Gastroesophageal sphincter (tissue), 3 donors: ENCODE measurements at regions not wholly inside any gene's neighbourhood (a gene's known extent, or its start where the extent isn't known, plus 50 kb on each side); places are given as distances from the start of the nearest gene placed in this dataset.

Experiments
- POLR2A ChIP-seq, 2 donors: fragments of 450-650 bp; IDR thresholded peaks; one replicate each; pipeline ENCODE4 v1.6.1; 2017; ENCODE audit warnings: antibody characterized with exemption in 2 of 2, mild to moderate bottlenecking in 2 of 2, moderate library complexity in 1 of 2
- POLR2AphosphoS5 ChIP-seq: sonication (generic); formaldehyde crosslinking; IDR thresholded peaks from one replicate; pipeline ENCODE4 v1.6.1; 2017; ENCODE audit warnings: antibody characterized with exemption
- TF ChIP-seq, protein P1 (sequence below), 4 experiments: fragments of 200-600 bp in 2 of 4; fragments of 450-650 bp in 2 of 4; sonication (generic) in 1 of 4; IDR thresholded peaks; one replicate each; pipeline ENCODE4 v1.5.1; 2017 to 2019; ENCODE audit warnings: antibody characterized with exemption in 4 of 4, mild to moderate bottlenecking in 2 of 4, moderate library complexity in 2 of 4

DNA sequence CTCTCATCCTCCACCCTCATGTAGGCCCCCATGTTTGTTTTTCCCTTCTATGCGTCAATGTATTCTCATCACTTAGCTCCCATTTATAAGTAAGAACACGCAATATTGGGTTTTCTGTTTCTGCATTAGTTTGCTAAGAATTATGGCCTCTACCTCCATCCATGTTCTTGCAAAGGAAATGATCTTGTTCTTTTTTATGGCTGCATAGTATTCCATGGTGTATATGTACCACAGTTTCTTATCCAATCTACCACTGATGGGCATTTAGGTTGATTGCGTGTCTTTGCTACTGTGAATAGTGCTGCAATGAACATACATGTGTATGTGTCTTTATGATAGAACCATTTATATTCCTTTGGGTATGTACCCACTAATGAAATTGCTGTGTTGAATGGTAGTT, 200.0 kb downstream of the ADGRG6 start:
- TF ChIP-seq POLR2A (IDR thresholded peaks at IDR 0.05) (no peak), POLR2AphosphoS5 (no peak)
- TF ChIP-seq, protein P1, sequence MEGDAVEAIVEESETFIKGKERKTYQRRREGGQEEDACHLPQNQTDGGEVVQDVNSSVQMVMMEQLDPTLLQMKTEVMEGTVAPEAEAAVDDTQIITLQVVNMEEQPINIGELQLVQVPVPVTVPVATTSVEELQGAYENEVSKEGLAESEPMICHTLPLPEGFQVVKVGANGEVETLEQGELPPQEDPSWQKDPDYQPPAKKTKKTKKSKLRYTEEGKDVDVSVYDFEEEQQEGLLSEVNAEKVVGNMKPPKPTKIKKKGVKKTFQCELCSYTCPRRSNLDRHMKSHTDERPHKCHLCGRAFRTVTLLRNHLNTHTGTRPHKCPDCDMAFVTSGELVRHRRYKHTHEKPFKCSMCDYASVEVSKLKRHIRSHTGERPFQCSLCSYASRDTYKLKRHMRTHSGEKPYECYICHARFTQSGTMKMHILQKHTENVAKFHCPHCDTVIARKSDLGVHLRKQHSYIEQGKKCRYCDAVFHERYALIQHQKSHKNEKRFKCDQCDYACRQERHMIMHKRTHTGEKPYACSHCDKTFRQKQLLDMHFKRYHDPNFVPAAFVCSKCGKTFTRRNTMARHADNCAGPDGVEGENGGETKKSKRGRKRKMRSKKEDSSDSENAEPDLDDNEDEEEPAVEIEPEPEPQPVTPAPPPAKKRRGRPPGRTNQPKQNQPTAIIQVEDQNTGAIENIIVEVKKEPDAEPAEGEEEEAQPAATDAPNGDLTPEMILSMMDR (IDR thresholded peaks at IDR 0.05): no peak
